ENCODE measurements at regions not wholly inside any gene's neighbourhood (a gene's known extent, or its start where the extent isn't known, plus 50 kb on each side); places are given as distances from the start of the nearest gene placed in this dataset.
"Not testable (repeated sequence)": the region's sequence is repeated elsewhere in the genome, so short reads cannot be mapped to it uniquely, and the experiment has no call there.

- TF ChIP-seq REST (IDR thresholded peaks at IDR 0.05) = no peak
These were observed 408.4 kb downstream of the SPRY2 start (continued) for GRCh38 chr13:79932556-79932955.

GRCh38 chr13:79923973-79924556 is 416.9 kb downstream of the SPRY2 start:
- not testable (repeated sequence) for H3K27me3 ChIP-seq (ENCODE audit: control insufficient read depth in 4 of 4, insufficient read depth in 4 of 4, low read length in 3 of 4); H3K27ac ChIP-seq (ENCODE audit: low read depth in 1 of 2, low read length in 2 of 2); DNase-seq (ENCODE audit: low spot score); H3K4me3 ChIP-seq (ENCODE audit: low read depth in 1 of 3, low read length in 3 of 3); H3K9me3 ChIP-seq (ENCODE audit: control insufficient read depth in 4 of 4, low read length in 3 of 4); H3K9ac ChIP-seq (ENCODE audit: low read depth in 1 of 2, low read length in 2 of 2); H3K4me1 ChIP-seq (ENCODE audit: control insufficient read depth in 4 of 4, insufficient read depth in 4 of 4, low read length in 3 of 4); H3K36me3 ChIP-seq (ENCODE audit: control insufficient read depth in 4 of 4, insufficient read depth in 3 of 4, low read depth in 1 of 4, low read length in 3 of 4)
- 99% methylated on average over 1 of the region's 1 CpG for WGBS

GRCh38 chr13:79919091-79919490 is 421.8 kb downstream of the SPRY2 start:
- Histone ChIP-seq H3K27ac (ENCODE audit: low read depth in 1 of 2, low read length in 2 of 2) (no peak overlapping the region), H3K27me3 (ENCODE audit: control insufficient read depth in 4 of 4, insufficient read depth in 4 of 4, low read length in 3 of 4) (no peaks in the 10 kb centered on the region), H3K36me3 (ENCODE audit: control insufficient read depth in 4 of 4, insufficient read depth in 3 of 4, low read depth in 1 of 4, low read length in 3 of 4) (no peaks in the 10 kb centered on the region), H3K9me3 (ENCODE audit: control insufficient read depth in 4 of 4, low read length in 3 of 4) (no peaks in the 10 kb centered on the region), H3K4me3 (ENCODE audit: low read depth in 1 of 3, low read length in 3 of 3) (no peak overlapping the region), H3K9ac (ENCODE audit: low read depth in 1 of 2, low read length in 2 of 2) (no peak overlapping the region), H3K4me1 (ENCODE audit: control insufficient read depth in 4 of 4, insufficient read depth in 4 of 4, low read length in 3 of 4) (no peaks in the 10 kb centered on the region)
- 66% methylated on average over 2 of the region's 2 CpGs for WGBS
- TF ChIP-seq JUND (IDR thresholded peaks at IDR 0.05) (no peak), ATF3 (IDR thresholded peaks at IDR 0.05) (no peak), REST (IDR thresholded peaks at IDR 0.05) (no peak), FOXA1 (IDR thresholded peaks at IDR 0.05) (no peak), HNF4A (conservative IDR thresholded peaks at IDR 0.05) (no peak), FOXA2 (IDR thresholded peaks at IDR 0.05) (no peak), ZBTB33 (IDR thresholded peaks at IDR 0.05) (no peak), EGR1 (IDR thresholded peaks at IDR 0.05; ENCODE audit: low read depth in 2 of 2) (no peak), CTCF (IDR thresholded peaks at IDR 0.05; ENCODE audit: low read depth, low read length, missing input control) (no peak)
- no peak for DNase-seq (ENCODE audit: low spot score)

Data from liver (tissue), 8 donors.